SU-DHL-6 (cell line): ENCODE measurements at regions not wholly inside any gene's neighbourhood (a gene's known extent, or its start where the extent isn't known, plus 50 kb on each side); places are given as distances from the start of the nearest gene placed in this dataset.

Source experiments
- H2AFZ ChIP-seq: fragments of 200-600 bp; sonication (generic); 2 replicates; pipeline ENCODE4 v1.6.1; 2014; ENCODE audit warnings: low read depth, mild to moderate bottlenecking, moderate library complexity, mixed read lengths, antibody characterized with exemption, low read length; ENCODE audit not compliant: severe bottlenecking
- H3F3A ChIP-seq: fragments of 200-600 bp; shearing (Covaris generic); 2 replicates; pipeline ENCODE4 v1.6.0; 2016; ENCODE audit warnings: antibody characterized with exemption, mild to moderate bottlenecking; ENCODE audit not compliant: insufficient read depth
- H3K27ac ChIP-seq: fragments of 200-600 bp; sonication (generic); 2 replicates; pipeline ENCODE4 v1.5.1; 2016; ENCODE audit warnings: low read depth, mild to moderate bottlenecking, low read length, moderate library complexity, mixed read lengths
- H3K27me3 ChIP-seq: fragments of 200-600 bp; sonication (generic), shearing (Covaris generic); 2 replicates; pipeline ENCODE4 v1.6.0; 2014; ENCODE audit warnings: mild to moderate bottlenecking, low read length
- H3K36me3 ChIP-seq: fragments of 200-600 bp; sonication (generic); 2 replicates; pipeline ENCODE4 v1.6.1; 2014; ENCODE audit warnings: mild to moderate bottlenecking, low read length, mixed read lengths
- H3K4me2 ChIP-seq: fragments of 300-600, 200-600 bp; shearing (Covaris generic), sonication (generic); 2 replicates; pipeline ENCODE4 v1.6.0; 2014; ENCODE audit warnings: low read length, low read depth, mild to moderate bottlenecking; ENCODE audit not compliant: poor library complexity, severe bottlenecking
- H3K4me3 ChIP-seq: fragments of 200-600 bp; sonication (generic); 2 replicates; pipeline ENCODE4 v1.5.1; 2014; ENCODE audit warnings: antibody characterized with exemption, low read length, mild to moderate bottlenecking, mixed read lengths; ENCODE audit not compliant: insufficient read depth, poor library complexity, severe bottlenecking
- H3K79me2 ChIP-seq: fragments of 200-600 bp; sonication (generic); 2 replicates; pipeline ENCODE4 v1.6.1; 2014; ENCODE audit warnings: mild to moderate bottlenecking, low read length, moderate library complexity; ENCODE audit not compliant: insufficient read depth
- H3K9ac ChIP-seq: fragments of 200-600 bp; sonication (generic); 2 replicates; pipeline ENCODE4 v1.7.0; 2014; ENCODE audit warnings: mild to moderate bottlenecking, low read length
- H3K9me2 ChIP-seq: fragments of 200-600 bp; sonication (generic); replicated peaks from 2 replicates; pipeline ENCODE4 v1.6.1; 2014; ENCODE audit warnings: low read length; ENCODE audit not compliant: insufficient read depth
- H3K9me3 ChIP-seq: fragments of 200-600 bp; sonication (generic); 2 replicates; pipeline ENCODE4 v1.6.1; 2014; ENCODE audit warnings: low read length, mixed read lengths; ENCODE audit not compliant: insufficient read depth
- H4K20me1 ChIP-seq: fragments of 200-600 bp; sonication (generic); 2 replicates; pipeline ENCODE4 v1.6.1; 2014; ENCODE audit warnings: low read depth, mild to moderate bottlenecking, antibody characterized with exemption, low read length, moderate library complexity, mixed read lengths
- EZH2phosphoT487 ChIP-seq: fragments of 200-600 bp; sonication (generic), shearing (Covaris generic); conservative IDR thresholded peaks from 2 replicates; pipeline ENCODE4 v1.6.1; 2018; ENCODE audit warnings: mild to moderate bottlenecking, antibody characterized with exemption, low read length, moderate library complexity, mixed read lengths
- TF ChIP-seq, protein P1 (sequence below): fragments of 200-600 bp; sonication (generic); IDR thresholded peaks from one replicate; pipeline ENCODE4 v1.5.1; 2017; ENCODE audit warnings: antibody characterized with exemption, mild to moderate bottlenecking, low read length, moderate library complexity; ENCODE audit not compliant: insufficient read depth, poor library complexity, severe bottlenecking

DNA sequence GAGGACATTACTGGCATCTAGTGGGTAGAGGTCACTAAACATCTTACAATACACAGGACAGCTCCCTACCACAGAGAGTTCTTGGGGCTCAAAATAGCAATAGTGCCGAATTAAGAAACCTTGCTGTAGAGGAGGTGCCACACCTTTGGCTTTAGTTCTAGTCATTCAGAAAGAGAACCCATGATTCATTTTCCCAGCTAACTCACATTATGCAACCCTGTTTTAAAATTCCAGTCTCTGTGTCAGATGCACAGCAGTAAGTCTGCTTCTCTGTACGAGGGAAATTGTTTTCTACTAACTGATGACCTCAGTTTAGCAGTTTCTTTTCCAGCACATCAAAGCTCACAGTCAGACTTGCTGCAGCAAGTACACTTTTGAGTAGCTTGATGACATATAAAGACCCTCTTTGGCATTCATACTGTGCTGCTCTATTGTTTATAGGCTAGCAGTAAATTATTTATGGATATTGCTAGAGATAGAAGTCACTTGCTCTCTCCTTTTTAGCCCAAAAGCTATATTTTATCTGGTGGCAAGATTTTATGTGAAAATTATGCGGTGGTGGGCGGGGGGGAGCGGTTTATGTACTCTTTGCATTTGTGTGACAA is 487.8 kb upstream of the MAGEB18 start:
- H3K9me3 ChIP-seq, result no peaks in the 10 kb centered on the region
- H3K4me3 ChIP-seq, result no peak overlapping the region
- no peaks in the 10 kb centered on the region for H3K27me3 ChIP-seq
- TF ChIP-seq EZH2phosphoT487, result no peak
- H3F3A ChIP-seq, result no peaks in the 10 kb centered on the region
- no peak overlapping the region for H3K27ac ChIP-seq
- no peak overlapping the region for H3K9ac ChIP-seq
- H2AFZ ChIP-seq, result no peak overlapping the region
- H3K4me2 ChIP-seq, result no peak overlapping the region
- H3K9me2 ChIP-seq, result no peaks in the 10 kb centered on the region
- H3K36me3 ChIP-seq, result no peaks in the 10 kb centered on the region
- no peaks in the 10 kb centered on the region for H4K20me1 ChIP-seq
- H3K79me2 ChIP-seq, result no peaks in the 10 kb centered on the region

DNA sequence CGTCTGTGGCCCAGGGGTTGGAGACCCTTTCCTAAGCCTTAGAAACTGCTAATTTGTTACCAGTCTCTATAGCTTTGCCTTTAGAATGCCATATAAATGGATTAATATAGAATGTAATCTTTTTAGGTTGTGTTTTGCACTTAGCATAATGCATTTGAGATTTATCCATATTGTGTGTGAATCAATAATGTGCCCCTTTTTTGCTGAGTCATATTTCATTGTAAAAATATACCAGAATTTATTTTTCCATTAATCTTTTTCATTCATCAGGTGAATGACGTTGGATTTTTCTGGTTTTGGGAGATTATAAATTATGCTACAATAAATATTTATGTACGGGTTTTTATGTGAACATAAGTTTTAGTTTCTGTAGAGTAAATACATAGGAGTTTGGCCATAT is 478.8 kb upstream of the MAGEB18 start:
- no peak for TF ChIP-seq EZH2phosphoT487
- TF ChIP-seq, protein P1, sequence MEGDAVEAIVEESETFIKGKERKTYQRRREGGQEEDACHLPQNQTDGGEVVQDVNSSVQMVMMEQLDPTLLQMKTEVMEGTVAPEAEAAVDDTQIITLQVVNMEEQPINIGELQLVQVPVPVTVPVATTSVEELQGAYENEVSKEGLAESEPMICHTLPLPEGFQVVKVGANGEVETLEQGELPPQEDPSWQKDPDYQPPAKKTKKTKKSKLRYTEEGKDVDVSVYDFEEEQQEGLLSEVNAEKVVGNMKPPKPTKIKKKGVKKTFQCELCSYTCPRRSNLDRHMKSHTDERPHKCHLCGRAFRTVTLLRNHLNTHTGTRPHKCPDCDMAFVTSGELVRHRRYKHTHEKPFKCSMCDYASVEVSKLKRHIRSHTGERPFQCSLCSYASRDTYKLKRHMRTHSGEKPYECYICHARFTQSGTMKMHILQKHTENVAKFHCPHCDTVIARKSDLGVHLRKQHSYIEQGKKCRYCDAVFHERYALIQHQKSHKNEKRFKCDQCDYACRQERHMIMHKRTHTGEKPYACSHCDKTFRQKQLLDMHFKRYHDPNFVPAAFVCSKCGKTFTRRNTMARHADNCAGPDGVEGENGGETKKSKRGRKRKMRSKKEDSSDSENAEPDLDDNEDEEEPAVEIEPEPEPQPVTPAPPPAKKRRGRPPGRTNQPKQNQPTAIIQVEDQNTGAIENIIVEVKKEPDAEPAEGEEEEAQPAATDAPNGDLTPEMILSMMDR, result no peak
- Histone ChIP-seq H3K27ac (no peak overlapping the region), H3K9me3 (no peaks in the 10 kb centered on the region), H3K4me2 (no peak overlapping the region), H3K27me3 (no peaks in the 10 kb centered on the region), H3K9ac (no peak overlapping the region), H3K79me2 (no peaks in the 10 kb centered on the region), H3K36me3 (no peaks in the 10 kb centered on the region), H3K4me3 (no peak overlapping the region), H3K9me2 (no peaks in the 10 kb centered on the region), H2AFZ (no peak overlapping the region), H4K20me1 (no peaks in the 10 kb centered on the region), H3F3A (no peaks in the 10 kb centered on the region)

DNA sequence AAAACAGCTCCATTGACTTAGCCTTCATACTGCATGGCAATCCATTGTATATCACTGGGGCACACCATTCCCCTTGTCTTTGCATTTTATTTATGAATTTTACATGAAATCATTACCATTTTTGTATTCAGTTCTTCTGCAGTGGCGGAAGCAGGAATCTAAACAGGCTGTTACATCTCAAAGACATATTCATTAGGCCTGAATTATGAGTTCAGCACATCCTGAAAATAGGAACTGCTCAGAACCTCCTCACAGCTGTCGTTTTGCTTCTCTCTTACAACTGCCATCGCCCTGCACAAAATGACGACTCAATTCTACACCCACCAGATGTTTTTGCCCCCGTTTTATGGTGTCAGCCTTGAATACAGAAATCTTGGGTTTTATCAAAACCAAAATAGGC is 474.4 kb upstream of the MAGEB18 start:
- Histone ChIP-seq H3K79me2 (no peaks in the 10 kb centered on the region), H3K9ac (no peak overlapping the region), H3K36me3 (no peaks in the 10 kb centered on the region), H3K4me3 (no peak overlapping the region), H3K27me3 (no peaks in the 10 kb centered on the region), H3K27ac (no peak overlapping the region), H3K9me3 (no peaks in the 10 kb centered on the region), H3K9me2 (no peaks in the 10 kb centered on the region), H4K20me1 (no peaks in the 10 kb centered on the region), H3F3A (no peaks in the 10 kb centered on the region), H2AFZ (no peak overlapping the region), H3K4me2 (no peak overlapping the region)
- TF ChIP-seq EZH2phosphoT487, result no peak
- TF ChIP-seq, protein P1, result no peak

DNA sequence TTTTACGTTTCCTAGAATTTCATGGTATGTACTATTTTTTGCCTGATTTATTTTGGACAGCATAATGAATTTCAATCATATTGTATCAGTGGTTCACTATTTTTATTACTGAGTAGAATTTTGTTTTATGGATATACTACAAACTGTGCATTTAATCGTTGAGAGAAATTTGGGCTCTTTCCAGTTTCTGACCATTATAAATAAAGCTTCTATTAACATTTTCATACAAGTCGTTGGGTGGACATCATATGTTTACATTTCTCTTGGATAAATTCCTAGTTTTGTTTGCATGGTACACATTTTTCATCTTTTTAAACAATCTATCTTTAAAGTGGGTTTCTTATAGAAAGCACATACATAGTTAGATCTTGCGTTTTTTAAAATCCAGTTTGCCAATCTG is 472.7 kb upstream of the MAGEB18 start:
- Histone ChIP-seq H4K20me1 (no peaks in the 10 kb centered on the region), H3K27ac (no peak overlapping the region), H3K9ac (no peak overlapping the region), H3K36me3 (no peaks in the 10 kb centered on the region), H3K4me2 (no peak overlapping the region), H3K9me3 (no peaks in the 10 kb centered on the region), H2AFZ (no peak overlapping the region), H3F3A (no peaks in the 10 kb centered on the region), H3K27me3 (no peaks in the 10 kb centered on the region), H3K79me2 (no peaks in the 10 kb centered on the region), H3K9me2 (no peaks in the 10 kb centered on the region), H3K4me3 (no peak overlapping the region)
- TF ChIP-seq, protein P1, result no peak
- no peak for TF ChIP-seq EZH2phosphoT487
